Common myeloid progenitor, CD34-positive (primary cell): ENCODE measurements at regions not wholly inside any gene's neighbourhood (a gene's known extent, or its start where the extent isn't known, plus 50 kb on each side); places are given as distances from the start of the nearest gene placed in this dataset.

Experiments
- CTCF ChIA-PET: fragments of 350-600 bp; sonication (Branson Sonifier 250); formaldehyde crosslinking; loops from one replicate; lab custom pipeline; 2021; ENCODE audit warnings: antibody characterized with exemption; lab: Charles Lee
- POLR2A ChIA-PET: fragments of 350-600 bp; sonication (Branson Sonifier 250); formaldehyde crosslinking; loops from one replicate; lab custom pipeline; 2021; ENCODE audit warnings: antibody characterized with exemption; lab: Charles Lee
- DNase-seq, 3 donors: peaks; one replicate each; pipeline versions ENCODE4 v3.0.0 to v3.0.0-alpha.2; 2013
- H3K27ac ChIP-seq, 2 experiments: 1 replicate in 1 of 2; 2 replicates in 1 of 2; pipeline ENCODE4 v1.7.0; 2013; ENCODE audit warnings: inconsistent platforms in 2 of 2, low read length in 2 of 2, mild to moderate bottlenecking in 2 of 2, low read depth in 1 of 2, moderate library complexity in 1 of 2; ENCODE audit not compliant: severe bottlenecking in 2 of 2, insufficient read depth in 1 of 2, poor library complexity in 1 of 2
- H3K27me3 ChIP-seq, 5 experiments: replicated peaks in 2 of 5; 1 replicate in 3 of 5; 2 replicates in 2 of 5; pipeline versions ENCODE4 v1.6.1 to v1.7.0; 2013; ENCODE audit warnings: low read length in 4 of 5, mild to moderate bottlenecking in 2 of 5, moderate library complexity in 2 of 5, inconsistent platforms in 1 of 5; ENCODE audit not compliant: insufficient read depth in 5 of 5, control insufficient read depth in 4 of 5
- H3K36me3 ChIP-seq, 4 experiments: 1 replicate in 2 of 4; 2 replicates in 2 of 4; pipeline versions ENCODE4 v1.6.1 to v1.7.0; 2013; ENCODE audit warnings: low read length in 3 of 4, control low read depth in 1 of 4, mild to moderate bottlenecking in 1 of 4; ENCODE audit not compliant: control insufficient read depth in 4 of 4, insufficient read depth in 4 of 4
- H3K4me1 ChIP-seq, 4 experiments: 1 replicate in 3 of 4; 2 replicates in 1 of 4; pipeline versions ENCODE4 v1.6.1 to v1.7.1; 2013; ENCODE audit warnings: low read length in 3 of 4, mild to moderate bottlenecking in 3 of 4, control low read depth in 1 of 4, inconsistent platforms in 1 of 4, moderate library complexity in 1 of 4; ENCODE audit not compliant: control insufficient read depth in 4 of 4, insufficient read depth in 4 of 4; ENCODE audit errors: control extremely low read depth in 1 of 4
- H3K4me3 ChIP-seq, 7 experiments: 1 replicate in 4 of 7; 2 replicates in 3 of 7; pipeline versions ENCODE4 v1.5.1 to v1.7.0; 2013; ENCODE audit warnings: mild to moderate bottlenecking in 7 of 7, low read length in 6 of 7, moderate library complexity in 6 of 7, inconsistent platforms in 2 of 7, low read depth in 2 of 7, control low read depth in 1 of 7; ENCODE audit not compliant: insufficient read depth in 4 of 7, control insufficient read depth in 1 of 7; ENCODE audit errors: extremely low read depth in 1 of 7
- H3K9me3 ChIP-seq, 5 experiments: 1 replicate in 4 of 5; 2 replicates in 1 of 5; pipeline versions ENCODE4 v1.6.1 to v1.7.1; 2013; ENCODE audit warnings: low read length in 4 of 5, mild to moderate bottlenecking in 2 of 5, inconsistent platforms in 1 of 5, low read depth in 1 of 5, moderate library complexity in 1 of 5; ENCODE audit not compliant: control insufficient read depth in 4 of 5, insufficient read depth in 2 of 5; ENCODE audit errors: control extremely low read depth in 1 of 5
- WGBS: methylation state at CpG from one replicate; pipeline ENCODE4 v1.1.5; 2013; ENCODE audit not compliant: insufficient coverage; 5-methylcytosine and 5-hydroxymethylcytosine counted together

DNA sequence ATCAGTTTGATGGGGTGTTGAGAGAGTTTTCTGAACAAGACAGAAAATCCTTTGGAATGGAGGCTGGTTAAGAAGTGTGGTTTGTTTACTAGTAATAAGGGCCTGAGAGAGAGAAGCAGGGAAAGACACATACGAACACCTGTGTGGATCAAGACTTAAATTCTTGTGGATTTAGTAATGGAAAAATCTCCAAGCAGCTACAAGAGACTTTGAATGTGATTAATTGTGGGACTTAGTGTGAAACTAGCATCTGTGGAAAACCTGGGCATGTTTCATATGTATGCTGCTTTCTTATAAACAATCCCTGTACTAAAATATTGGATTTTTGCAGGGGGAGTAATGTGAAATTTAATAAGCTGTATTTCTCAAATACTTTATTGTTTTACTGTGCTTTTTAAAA, 399.1 kb downstream of the SI start:
- Histone ChIP-seq H3K4me3 (no peak overlapping the region), H3K9me3 (no peaks in the 10 kb centered on the region), H3K4me1 (no peaks in the 10 kb centered on the region), H3K36me3 (no peaks in the 10 kb centered on the region), H3K27me3 (no peaks in the 10 kb centered on the region), H3K27ac (no peak overlapping the region)
- WGBS, result 100% methylated on average over 1 of the region's 1 CpG
- ChIA-PET POLR2A (no interaction called here), CTCF (no interaction called here)
- no peak for DNase-seq

DNA sequence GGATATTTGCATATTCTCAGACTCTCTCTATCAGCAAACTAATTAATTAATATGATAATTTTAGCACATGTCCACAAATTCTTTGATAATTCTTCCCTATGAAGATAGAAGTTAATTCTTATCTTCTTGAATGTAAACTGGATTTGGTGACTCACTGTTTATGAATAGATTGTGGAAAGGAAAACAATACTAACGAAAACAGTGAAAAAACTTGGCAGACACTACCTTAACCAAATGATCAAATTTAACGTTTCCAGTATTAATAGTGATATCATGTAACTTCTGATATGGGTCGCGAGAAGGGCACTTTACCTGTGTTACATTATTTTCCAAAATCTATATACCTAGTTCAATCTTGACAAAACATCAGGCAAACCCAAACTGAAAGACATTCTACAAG, 401.0 kb downstream of the SI start:
- ChIA-PET POLR2A (no interaction called here), CTCF (no interaction called here)

DNA sequence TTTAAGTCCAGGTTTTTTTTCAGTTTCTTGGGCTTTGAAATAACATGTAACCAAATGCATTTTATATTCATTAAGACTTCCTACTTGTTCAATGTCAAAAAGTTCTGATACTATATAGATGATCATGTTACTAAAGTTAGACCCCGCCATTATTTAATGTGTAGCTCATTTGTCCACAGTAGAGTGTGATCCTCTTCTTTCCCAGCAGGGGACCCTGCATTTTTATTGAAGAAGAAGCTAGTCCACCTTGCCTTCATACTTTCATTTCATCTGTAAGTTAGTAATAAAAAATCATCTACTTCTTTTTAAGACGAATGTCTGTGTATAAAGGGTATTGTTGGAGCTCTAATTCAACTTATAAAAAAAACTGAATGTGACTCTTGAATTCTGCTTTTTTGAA, 404.6 kb downstream of the SI start:
- ChIA-PET POLR2A (no interaction called here), CTCF (no interaction called here)
- H3K9me3 ChIP-seq, result no peaks in the 10 kb centered on the region
- DNase-seq, result no peak
- no peaks in the 10 kb centered on the region for H3K27me3 ChIP-seq
- H3K4me1 ChIP-seq, result no peaks in the 10 kb centered on the region
- no peak overlapping the region for H3K27ac ChIP-seq
- H3K36me3 ChIP-seq, result no peaks in the 10 kb centered on the region
- WGBS, result no CpG with 5 or more reads among the region's 2 CpGs
- no peak overlapping the region for H3K4me3 ChIP-seq

More for the DNA sequence above, 401.0 kb downstream of the SI start:
- no peak for DNase-seq
- no peaks in the 10 kb centered on the region for H3K36me3 ChIP-seq
- no peak overlapping the region for H3K27ac ChIP-seq
- H3K4me3 ChIP-seq, result no peak overlapping the region
- 100% methylated on average over 2 of the region's 4 CpGs for WGBS
- no peaks in the 10 kb centered on the region for H3K9me3 ChIP-seq
- H3K27me3 ChIP-seq, result no peaks in the 10 kb centered on the region
- H3K4me1 ChIP-seq, result no peaks in the 10 kb centered on the region

DNA sequence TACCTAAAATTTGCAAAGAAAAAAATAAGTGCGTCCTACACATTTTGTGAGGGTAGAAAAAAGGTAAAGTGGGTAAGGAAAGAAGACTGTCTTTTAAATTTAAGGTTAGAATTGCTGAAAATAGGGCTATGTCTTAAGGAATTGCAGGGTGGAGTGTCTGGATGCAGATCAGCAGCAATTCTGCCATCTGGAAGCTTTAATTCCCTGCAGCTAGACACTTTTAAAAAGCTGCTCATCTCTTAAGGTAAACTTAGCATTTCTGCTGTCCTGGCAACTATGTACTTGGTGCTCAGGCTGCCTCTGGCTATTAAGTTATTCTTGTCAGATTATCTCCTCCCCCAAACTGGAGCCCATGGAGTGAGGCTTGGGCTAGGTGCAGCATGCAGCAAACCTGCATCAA, 420.2 kb downstream of the SI start:
- no peaks in the 10 kb centered on the region for H3K4me1 ChIP-seq
- ChIA-PET CTCF (no interaction called here), POLR2A (no interaction called here)
- no peaks in the 10 kb centered on the region for H3K27me3 ChIP-seq
- no peak overlapping the region for H3K27ac ChIP-seq
- H3K4me3 ChIP-seq, result no peak overlapping the region
- no peak for DNase-seq
- H3K9me3 ChIP-seq, result no peaks in the 10 kb centered on the region
- WGBS, result 80% methylated on average over 1 of the region's 1 CpG
- no peaks in the 10 kb centered on the region for H3K36me3 ChIP-seq

DNA sequence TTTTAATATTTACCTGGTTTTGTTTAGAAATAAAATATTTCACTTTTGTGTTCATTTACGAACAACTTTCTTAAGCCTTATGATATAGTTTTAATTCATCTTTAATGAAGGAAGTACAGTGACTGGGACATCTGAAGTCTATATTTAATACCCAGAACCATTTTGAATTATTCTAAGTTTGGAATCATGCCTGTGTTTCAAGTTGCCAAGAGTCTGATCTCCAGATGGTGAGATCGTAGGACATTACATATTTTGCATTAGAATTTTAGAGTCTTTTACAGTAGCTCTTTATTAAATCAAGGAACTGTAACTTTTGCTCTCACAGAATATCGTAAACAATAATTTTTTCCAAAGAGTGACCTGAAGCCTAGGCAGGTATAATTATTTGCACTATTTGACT, 420.7 kb downstream of the SI start:
- no peaks in the 10 kb centered on the region for H3K9me3 ChIP-seq
- no peaks in the 10 kb centered on the region for H3K36me3 ChIP-seq
- CTCF ChIA-PET, result no interaction called here
- no peak overlapping the region for H3K27ac ChIP-seq
- WGBS, result no CpG with 5 or more reads among the region's 3 CpGs
- no peak for DNase-seq
- no peaks in the 10 kb centered on the region for H3K4me1 ChIP-seq
- H3K4me3 ChIP-seq, result no peak overlapping the region
- no peaks in the 10 kb centered on the region for H3K27me3 ChIP-seq
- POLR2A ChIA-PET, result no interaction called here

DNA sequence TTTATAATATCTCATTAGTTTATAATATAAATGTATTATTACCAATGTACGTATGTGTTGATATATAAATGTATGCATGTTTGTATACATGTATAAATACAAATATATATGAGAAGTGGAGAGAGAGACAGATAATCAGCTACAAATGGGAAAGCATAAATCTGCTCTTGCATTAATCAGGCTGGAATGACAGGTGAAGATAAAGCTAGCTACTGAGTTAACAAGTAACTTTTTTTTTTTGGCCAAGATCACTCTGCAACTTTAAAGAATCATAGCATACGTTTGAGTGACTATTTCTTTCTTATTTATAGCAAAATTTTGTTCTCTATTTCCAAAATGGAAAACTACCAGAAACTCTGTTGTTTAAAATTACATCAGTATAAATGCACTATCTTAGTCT, 422.8 kb downstream of the SI start:
- Histone ChIP-seq H3K9me3 (no peaks in the 10 kb centered on the region), H3K27ac (no peak overlapping the region), H3K4me1 (no peaks in the 10 kb centered on the region), H3K4me3 (no peak overlapping the region), H3K27me3 (no peaks in the 10 kb centered on the region), H3K36me3 (no peaks in the 10 kb centered on the region)
- ChIA-PET POLR2A (no interaction called here), CTCF (no interaction called here)
- no CpG with 5 or more reads among the region's 2 CpGs for WGBS
- no peak for DNase-seq

DNA sequence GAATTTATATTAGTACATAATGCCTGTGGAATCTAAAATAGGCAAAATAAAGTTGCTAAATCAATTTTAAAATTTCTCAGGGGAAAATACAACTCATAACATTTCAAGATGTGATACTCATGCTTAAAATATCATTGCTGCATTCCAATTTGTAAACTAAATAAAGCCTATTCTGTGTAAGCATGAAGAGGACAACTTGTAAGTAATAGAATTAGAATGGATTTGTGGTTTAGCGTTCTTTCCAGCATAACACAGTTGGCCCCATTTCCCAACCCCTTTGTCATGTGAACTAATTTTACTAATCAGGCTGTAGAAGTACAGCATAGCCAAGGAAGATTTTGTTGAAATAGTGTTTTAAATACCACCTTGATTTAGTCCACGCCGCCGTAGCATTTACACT, 437.2 kb downstream of the SI start:
- H3K36me3 ChIP-seq, result no peaks in the 10 kb centered on the region
- WGBS, result no CpG with 5 or more reads among the region's 4 CpGs
- CTCF ChIA-PET, result no interaction called here
- DNase-seq, result no peak
- POLR2A ChIA-PET, result no interaction called here
- no peaks in the 10 kb centered on the region for H3K27me3 ChIP-seq
- H3K4me1 ChIP-seq, result no peaks in the 10 kb centered on the region
- no peak overlapping the region for H3K27ac ChIP-seq
- no peaks in the 10 kb centered on the region for H3K9me3 ChIP-seq
- H3K4me3 ChIP-seq, result no peak overlapping the region

DNA sequence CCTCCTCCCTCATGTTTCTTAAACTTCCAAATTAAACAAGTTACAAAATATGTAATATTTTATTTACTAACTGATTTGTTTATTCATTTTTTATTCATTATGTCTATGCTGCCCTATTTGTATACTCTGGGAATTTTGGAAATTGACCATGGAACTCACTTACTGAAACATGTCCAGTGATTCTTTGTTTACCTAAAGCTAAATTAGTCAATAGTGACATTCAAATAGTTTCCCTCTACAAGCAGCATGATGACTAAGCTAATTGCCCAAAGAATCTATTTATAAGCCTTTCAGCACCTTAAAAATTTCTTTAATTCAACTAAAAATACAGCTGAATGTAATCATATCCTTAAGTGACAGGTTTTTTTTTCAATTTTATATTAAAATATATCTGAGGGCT, 437.7 kb downstream of the SI start:
- no peaks in the 10 kb centered on the region for H3K9me3 ChIP-seq
- no peaks in the 10 kb centered on the region for H3K36me3 ChIP-seq
- no peaks in the 10 kb centered on the region for H3K4me1 ChIP-seq
- POLR2A ChIA-PET, result no interaction called here
- CTCF ChIA-PET, result no interaction called here
- no peaks in the 10 kb centered on the region for H3K27me3 ChIP-seq
- no peak for DNase-seq
- no peak overlapping the region for H3K4me3 ChIP-seq
- H3K27ac ChIP-seq, result no peak overlapping the region
